ENCODE measurements at regions not wholly inside any gene's neighbourhood (a gene's known extent, or its start where the extent isn't known, plus 50 kb on each side); places are given as distances from the start of the nearest gene placed in this dataset.

DNA sequence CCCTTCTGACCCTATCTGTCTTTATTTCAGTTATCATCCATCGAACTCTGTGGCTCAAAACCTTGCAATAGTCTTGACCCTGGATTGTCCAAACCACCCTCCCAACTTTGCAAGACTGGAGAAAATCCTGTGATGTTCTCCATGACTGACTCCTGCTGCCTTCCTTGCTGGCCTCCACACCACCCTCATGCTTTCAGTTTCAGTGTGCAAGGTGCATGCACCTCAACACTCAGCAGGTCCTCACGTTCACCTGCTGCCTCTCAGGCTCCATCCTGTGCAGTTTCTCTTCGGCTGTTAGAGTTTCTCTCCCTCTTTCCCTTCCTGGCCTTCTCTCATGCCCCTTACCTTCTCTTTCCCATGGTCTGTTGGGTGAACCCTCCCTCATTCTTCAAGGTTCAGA lies 59.4 kb upstream of the ASIC2 start:
- H3K4me1 ChIP-seq (ENCODE audit: insufficient read depth, low read length): no peaks in the 10 kb centered on the region
- H3K9ac ChIP-seq (ENCODE audit: insufficient read depth, low read depth, low read length): no peak overlapping the region
- TF ChIP-seq, protein P1, sequence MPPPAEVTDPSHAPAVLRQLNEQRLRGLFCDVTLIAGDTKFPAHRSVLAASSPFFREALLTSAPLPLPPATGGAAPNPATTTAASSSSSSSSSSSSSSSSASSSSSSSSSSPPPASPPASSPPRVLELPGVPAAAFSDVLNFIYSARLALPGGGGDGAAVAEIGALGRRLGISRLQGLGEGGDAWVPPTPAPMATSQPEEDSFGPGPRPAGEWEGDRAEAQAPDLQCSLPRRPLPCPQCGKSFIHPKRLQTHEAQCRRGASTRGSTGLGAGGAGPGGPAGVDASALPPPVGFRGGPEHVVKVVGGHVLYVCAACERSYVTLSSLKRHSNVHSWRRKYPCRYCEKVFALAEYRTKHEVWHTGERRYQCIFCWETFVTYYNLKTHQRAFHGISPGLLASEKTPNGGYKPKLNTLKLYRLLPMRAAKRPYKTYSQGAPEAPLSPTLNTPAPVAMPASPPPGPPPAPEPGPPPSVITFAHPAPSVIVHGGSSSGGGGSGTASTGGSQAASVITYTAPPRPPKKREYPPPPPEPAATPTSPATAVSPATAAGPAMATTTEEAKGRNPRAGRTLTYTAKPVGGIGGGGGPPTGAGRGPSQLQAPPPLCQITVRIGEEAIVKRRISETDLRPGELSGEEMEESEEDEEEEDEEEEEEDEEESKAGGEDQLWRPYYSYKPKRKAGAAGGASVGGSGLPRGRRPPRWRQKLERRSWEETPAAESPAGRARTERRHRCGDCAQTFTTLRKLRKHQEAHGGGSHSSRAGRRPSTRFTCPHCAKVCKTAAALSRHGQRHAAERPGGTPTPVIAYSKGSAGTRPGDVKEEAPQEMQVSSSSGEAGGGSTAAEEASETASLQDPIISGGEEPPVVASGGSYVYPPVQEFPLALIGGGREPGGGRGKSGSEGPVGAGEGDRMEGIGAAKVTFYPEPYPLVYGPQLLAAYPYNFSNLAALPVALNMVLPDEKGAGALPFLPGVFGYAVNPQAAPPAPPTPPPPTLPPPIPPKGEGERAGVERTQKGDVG (CRISPR knock-in tag; IDR thresholded peaks at IDR 0.05; ENCODE audit: borderline replicate concordance): no peak
- TF ChIP-seq, protein P2, sequence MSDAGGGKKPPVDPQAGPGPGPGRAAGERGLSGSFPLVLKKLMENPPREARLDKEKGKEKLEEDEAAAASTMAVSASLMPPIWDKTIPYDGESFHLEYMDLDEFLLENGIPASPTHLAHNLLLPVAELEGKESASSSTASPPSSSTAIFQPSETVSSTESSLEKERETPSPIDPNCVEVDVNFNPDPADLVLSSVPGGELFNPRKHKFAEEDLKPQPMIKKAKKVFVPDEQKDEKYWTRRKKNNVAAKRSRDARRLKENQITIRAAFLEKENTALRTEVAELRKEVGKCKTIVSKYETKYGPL (CRISPR knock-in tag; IDR thresholded peaks at IDR 0.05): no peak
- FAIRE-seq (no peak), ATAC-seq (no peak), DNase-seq (ENCODE audit: low spot score) (no peak)
- POLR2A ChIA-PET: no interaction called here
- H3K4me3 ChIP-seq (replicated peaks in 1 of 3; ENCODE audit: insufficient read depth in 1 of 3, low read depth in 2 of 3, low read length in 3 of 3): no peak overlapping the region
- 1% methylated on average over 3 of the region's 3 CpGs for WGBS (ENCODE audit: low lambda C conversion rate)
- CTCF ChIA-PET (ENCODE audit: low intra/inter-chr PET ratio, low total read pairs): no interaction called here
- H3K79me2 ChIP-seq (ENCODE audit: insufficient read depth, low read length): no peaks in the 10 kb centered on the region
- in situ Hi-C loops (cut with HindIII; ENCODE audit: extremely low pct_ligation_motif_present, low pct_unique_long_range_greater_than_20kb) (no loop called here), intact Hi-C loops (cut with micrococcal nuclease; ENCODE audit: unreplicated experiment) (no loop called here)
- H3K27ac ChIP-seq (ENCODE audit: extremely low read length, insufficient read depth, low read length): no peak overlapping the region
- no peaks in the 10 kb centered on the region for H4K20me1 ChIP-seq (ENCODE audit: insufficient read depth, low read length)
- no peaks in the 10 kb centered on the region for H3K27me3 ChIP-seq (ENCODE audit: control insufficient read depth in 1 of 2, insufficient read depth in 2 of 2, low read length in 2 of 2)
- no peak overlapping the region for H3K4me2 ChIP-seq (ENCODE audit: low read depth, low read length)
- no peaks in the 10 kb centered on the region for H3K36me3 ChIP-seq (replicated peaks in 1 of 2; ENCODE audit: control insufficient read depth in 1 of 2, insufficient read depth in 2 of 2, low read length in 2 of 2)
- no TSS peak for BruUV-seq (replicated peaks)
- no peaks in the 10 kb centered on the region for H3K9me3 ChIP-seq (ENCODE audit: low read length)
- H2AFZ ChIP-seq (ENCODE audit: low read length): no peak overlapping the region

DNA sequence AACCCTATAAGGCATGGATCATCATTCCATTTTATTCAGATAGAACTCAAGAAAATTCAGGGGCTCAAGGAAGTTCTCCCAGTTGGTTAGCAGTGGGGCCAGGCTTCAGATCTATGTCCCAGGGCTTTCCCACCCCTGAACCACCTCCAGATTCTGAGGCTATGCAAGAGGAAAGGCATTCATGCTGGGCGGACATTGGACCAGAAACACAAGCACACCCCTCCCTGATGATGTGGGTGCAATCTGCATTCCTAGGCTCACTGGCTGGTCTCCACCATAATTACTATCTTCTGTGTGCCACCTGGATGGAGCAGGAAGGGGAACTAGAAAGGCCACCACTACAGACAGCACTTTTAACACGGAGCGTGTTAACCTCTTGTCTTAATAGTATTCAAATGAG lies 63.2 kb upstream of the ASIC2 start:
- CTCF ChIA-PET (ENCODE audit: low intra/inter-chr PET ratio, low total read pairs): no interaction called here

More for the DNA sequence above, 63.2 kb upstream of the ASIC2 start:
- 12% methylated on average over 3 of the region's 3 CpGs for WGBS (ENCODE audit: low lambda C conversion rate)
- H2AFZ ChIP-seq (ENCODE audit: low read length): no peak overlapping the region
- no TSS peak for BruUV-seq (replicated peaks)
- H3K36me3 ChIP-seq (replicated peaks in 1 of 2; ENCODE audit: control insufficient read depth in 1 of 2, insufficient read depth in 2 of 2, low read length in 2 of 2): no peaks in the 10 kb centered on the region
- H4K20me1 ChIP-seq (ENCODE audit: insufficient read depth, low read length): no peaks in the 10 kb centered on the region
- intact Hi-C loops (cut with micrococcal nuclease; ENCODE audit: unreplicated experiment) (no loop called here), in situ Hi-C loops (cut with HindIII; ENCODE audit: extremely low pct_ligation_motif_present, low pct_unique_long_range_greater_than_20kb) (no loop called here)
- no peak for DNase-seq (ENCODE audit: low spot score)
- no peak overlapping the region for H3K4me3 ChIP-seq (replicated peaks in 1 of 3; ENCODE audit: insufficient read depth in 1 of 3, low read depth in 2 of 3, low read length in 3 of 3)
- H3K4me2 ChIP-seq (ENCODE audit: low read depth, low read length): no peak overlapping the region
- H3K79me2 ChIP-seq (ENCODE audit: insufficient read depth, low read length): no peaks in the 10 kb centered on the region
- H3K9me3 ChIP-seq (ENCODE audit: low read length): no peaks in the 10 kb centered on the region
- FAIRE-seq: no peak
- no peak overlapping the region for H3K9ac ChIP-seq (ENCODE audit: insufficient read depth, low read depth, low read length)
- TF ChIP-seq, protein P3, sequence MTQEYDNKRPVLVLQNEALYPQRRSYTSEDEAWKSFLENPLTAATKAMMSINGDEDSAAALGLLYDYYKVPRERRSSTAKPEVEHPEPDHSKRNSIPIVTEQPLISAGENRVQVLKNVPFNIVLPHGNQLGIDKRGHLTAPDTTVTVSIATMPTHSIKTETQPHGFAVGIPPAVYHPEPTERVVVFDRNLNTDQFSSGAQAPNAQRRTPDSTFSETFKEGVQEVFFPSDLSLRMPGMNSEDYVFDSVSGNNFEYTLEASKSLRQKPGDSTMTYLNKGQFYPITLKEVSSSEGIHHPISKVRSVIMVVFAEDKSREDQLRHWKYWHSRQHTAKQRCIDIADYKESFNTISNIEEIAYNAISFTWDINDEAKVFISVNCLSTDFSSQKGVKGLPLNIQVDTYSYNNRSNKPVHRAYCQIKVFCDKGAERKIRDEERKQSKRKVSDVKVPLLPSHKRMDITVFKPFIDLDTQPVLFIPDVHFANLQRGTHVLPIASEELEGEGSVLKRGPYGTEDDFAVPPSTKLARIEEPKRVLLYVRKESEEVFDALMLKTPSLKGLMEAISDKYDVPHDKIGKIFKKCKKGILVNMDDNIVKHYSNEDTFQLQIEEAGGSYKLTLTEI (CRISPR knock-in tag; conservative IDR thresholded peaks at IDR 0.05): no peak
- TF ChIP-seq ZNF737 (CRISPR knock-in tag; IDR thresholded peaks at IDR 0.05; ENCODE audit: borderline replicate concordance) (no peak), ARID2 (CRISPR knock-in tag; IDR thresholded peaks at IDR 0.05; ENCODE audit: borderline replicate concordance) (no peak)
- POLR2A ChIA-PET: no interaction called here
- H3K27me3 ChIP-seq (ENCODE audit: control insufficient read depth in 1 of 2, insufficient read depth in 2 of 2, low read length in 2 of 2): no peaks in the 10 kb centered on the region
- H3K27ac ChIP-seq (ENCODE audit: extremely low read length, insufficient read depth, low read length): no peak overlapping the region
- no peak for ATAC-seq
- no peaks in the 10 kb centered on the region for H3K4me1 ChIP-seq (ENCODE audit: insufficient read depth, low read length)

Data from HepG2 (cell line).